Trophoblast cell (in vitro differentiated cells and primary cell): ENCODE measurements at regions not wholly inside any gene's neighbourhood (a gene's known extent, or its start where the extent isn't known, plus 50 kb on each side); places are given as distances from the start of the nearest gene placed in this dataset.

ENCODE experiments used
- DNase-seq, 2 donors: peaks; one replicate each; pipeline ENCODE4 v3.0.0-alpha.2; 2016
- H2AFZ ChIP-seq: 2 replicates; pipeline ENCODE4 v1.6.1; 2013; ENCODE audit warnings: low read length, moderate library complexity, mild to moderate bottlenecking; ENCODE audit not compliant: insufficient read depth, poor library complexity
- H2AK5ac ChIP-seq: 2 replicates; pipeline ENCODE4 v1.6.1; 2013; ENCODE audit warnings: mild to moderate bottlenecking, low read length
- H2BK120ac ChIP-seq: 2 replicates; pipeline ENCODE4 v1.6.1; 2013; ENCODE audit warnings: low read length, mild to moderate bottlenecking, moderate library complexity; ENCODE audit not compliant: insufficient read depth, poor library complexity
- H2BK12ac ChIP-seq: 2 replicates; pipeline ENCODE4 v1.6.1; 2013; ENCODE audit warnings: mild to moderate bottlenecking, low read length, moderate library complexity
- H2BK5ac ChIP-seq: 2 replicates; pipeline ENCODE4 v1.6.1; 2013; ENCODE audit warnings: low read length, low read depth, moderate library complexity, mild to moderate bottlenecking; ENCODE audit not compliant: poor library complexity
- H3K14ac ChIP-seq: 2 replicates; pipeline ENCODE4 v1.6.1; 2013; ENCODE audit warnings: mild to moderate bottlenecking, low read length
- H3K18ac ChIP-seq: 2 replicates; pipeline ENCODE4 v1.6.1; 2013; ENCODE audit warnings: mild to moderate bottlenecking, low read length
- H3K23ac ChIP-seq: 2 replicates; pipeline ENCODE4 v1.6.1; 2013; ENCODE audit warnings: low read length
- H3K27ac ChIP-seq: 2 replicates; pipeline ENCODE4 v1.5.1; 2013; ENCODE audit warnings: low read depth, mild to moderate bottlenecking, inconsistent platforms, low read length, moderate library complexity
- H3K27me3 ChIP-seq: 2 replicates; pipeline ENCODE4 v1.6.1; 2013; ENCODE audit warnings: inconsistent platforms, mild to moderate bottlenecking, low read length, moderate library complexity; ENCODE audit not compliant: insufficient read depth
- H3K36me3 ChIP-seq, 2 experiments: 1 replicate in 1 of 2; 2 replicates in 1 of 2; pipeline ENCODE4 v1.6.1; 2013; ENCODE audit warnings: low read length in 2 of 2, mild to moderate bottlenecking in 2 of 2, moderate library complexity in 1 of 2; ENCODE audit not compliant: insufficient read depth in 2 of 2, control insufficient read depth in 1 of 2
- H3K4ac ChIP-seq: 2 replicates; pipeline ENCODE4 v1.6.1; 2013; ENCODE audit warnings: low read depth, mild to moderate bottlenecking, low read length, moderate library complexity
- H3K4me1 ChIP-seq, 2 experiments: 1 replicate in 1 of 2; 2 replicates in 1 of 2; pipeline ENCODE4 v1.6.1; 2013; ENCODE audit warnings: low read length in 2 of 2, mild to moderate bottlenecking in 2 of 2, moderate library complexity in 1 of 2; ENCODE audit not compliant: insufficient read depth in 2 of 2, control insufficient read depth in 1 of 2
- H3K4me2 ChIP-seq: 2 replicates; pipeline ENCODE4 v1.6.1; 2013; ENCODE audit warnings: inconsistent platforms, mild to moderate bottlenecking, low read length, moderate library complexity
- H3K4me3 ChIP-seq: 2 replicates; pipeline ENCODE4 v1.5.1; 2013; ENCODE audit warnings: mild to moderate bottlenecking, low read depth, low read length, inconsistent platforms
- H3K79me1 ChIP-seq: one replicate; pipeline ENCODE4 v1.6.1; 2013; ENCODE audit warnings: low read length
- H3K79me2 ChIP-seq: 2 replicates; pipeline ENCODE4 v1.6.1; 2013; ENCODE audit warnings: low read length, mild to moderate bottlenecking; ENCODE audit not compliant: control insufficient read depth, insufficient read depth, poor library complexity
- H3K9ac ChIP-seq: 2 replicates; pipeline ENCODE4 v1.6.1; 2013; ENCODE audit warnings: mild to moderate bottlenecking, low read length
- H3K9me3 ChIP-seq: 2 replicates; pipeline ENCODE4 v1.6.1; 2013; ENCODE audit warnings: low read depth, mild to moderate bottlenecking, control low read depth, inconsistent platforms, low read length; ENCODE audit not compliant: insufficient read depth
- H4K12ac ChIP-seq: 2 replicates; pipeline ENCODE4 v1.6.1; 2013; ENCODE audit warnings: low read depth, mild to moderate bottlenecking, low read length, moderate library complexity
- H4K8ac ChIP-seq: 2 replicates; pipeline ENCODE4 v1.6.1; 2013; ENCODE audit warnings: low read depth, mild to moderate bottlenecking, low read length, moderate library complexity
- H4K91ac ChIP-seq: one replicate; pipeline ENCODE4 v1.6.1; 2013; ENCODE audit warnings: low read depth, mild to moderate bottlenecking, low read length, moderate library complexity
- WGBS: extraction: QIAGEN DNeasy Blood & Tissue Kit; methylation state at CpG from one replicate; pipeline ENCODE4 v1.1.7; 2013; ENCODE audit warnings: missing lambda C conversion rate; ENCODE audit not compliant: insufficient read length, insufficient coverage; ENCODE audit errors: extremely low coverage; 5-methylcytosine and 5-hydroxymethylcytosine counted together

DNA sequence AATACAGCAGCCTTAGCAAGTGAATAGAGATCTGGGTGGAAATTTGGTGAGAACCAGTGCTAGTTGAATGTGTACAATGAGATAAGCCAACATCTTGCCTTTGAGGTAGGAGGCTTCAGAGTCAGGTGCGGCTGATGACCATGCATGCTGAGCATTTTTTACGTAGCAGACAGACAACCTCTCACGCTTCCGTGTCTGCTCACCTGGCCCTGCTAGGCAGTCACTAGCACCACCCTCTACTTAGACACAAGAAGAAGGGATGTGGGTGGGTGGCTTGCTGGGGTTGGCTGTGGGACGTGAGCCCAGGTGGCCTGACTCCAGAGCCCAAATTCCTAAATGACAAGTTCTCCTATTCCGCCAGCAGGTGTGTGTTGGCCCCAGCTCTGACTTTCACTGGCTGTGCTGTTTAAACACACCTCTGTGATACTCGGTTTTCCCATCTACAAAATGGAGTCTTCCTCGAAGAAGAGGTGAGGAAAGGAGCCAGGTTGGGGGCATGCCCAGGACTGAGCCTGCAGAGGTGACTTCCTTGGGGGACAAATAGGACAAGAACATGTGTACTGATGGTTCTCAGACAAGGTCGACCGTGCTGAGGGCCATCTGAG lies 57.8 kb upstream of the BCL11B start:
- no peak overlapping the region for H4K91ac ChIP-seq
- peaks cover 1% of the 10 kb centered on the region for H3K79me2 ChIP-seq
- peaks cover 5% of the 10 kb centered on the region for H3K9me3 ChIP-seq
- no peak overlapping the region for H2AFZ ChIP-seq
- H4K12ac ChIP-seq: no peak overlapping the region
- no peak overlapping the region for H3K4me2 ChIP-seq
- H2AK5ac ChIP-seq: no peak overlapping the region
- no peak overlapping the region for H3K9ac ChIP-seq
- no CpG with 5 or more reads among the region's 10 CpGs for whole genome bisulfite sequencing
- H3K4ac ChIP-seq: no peak overlapping the region
- H3K27me3 ChIP-seq: no peaks in the 10 kb centered on the region
- H3K36me3 ChIP-seq: no peaks in the 10 kb centered on the region
- H3K4me3 ChIP-seq: no peak overlapping the region
- H3K18ac ChIP-seq: no peak overlapping the region
- no peak overlapping the region for H3K27ac ChIP-seq
- H3K4me1 ChIP-seq: peaks cover 10 to 13% of the 10 kb centered on the region in 2 experiments
- H2BK5ac ChIP-seq: no peak overlapping the region
- no peak overlapping the region for H2BK12ac ChIP-seq
- peaks cover 3% of the 10 kb centered on the region for H3K79me1 ChIP-seq
- H3K23ac ChIP-seq: no peak overlapping the region
- DNase-seq: peak; percentile 89 to 92
- no peak overlapping the region for H2BK120ac ChIP-seq
- H3K14ac ChIP-seq: no peak overlapping the region
- H4K8ac ChIP-seq: no peak overlapping the region

DNA sequence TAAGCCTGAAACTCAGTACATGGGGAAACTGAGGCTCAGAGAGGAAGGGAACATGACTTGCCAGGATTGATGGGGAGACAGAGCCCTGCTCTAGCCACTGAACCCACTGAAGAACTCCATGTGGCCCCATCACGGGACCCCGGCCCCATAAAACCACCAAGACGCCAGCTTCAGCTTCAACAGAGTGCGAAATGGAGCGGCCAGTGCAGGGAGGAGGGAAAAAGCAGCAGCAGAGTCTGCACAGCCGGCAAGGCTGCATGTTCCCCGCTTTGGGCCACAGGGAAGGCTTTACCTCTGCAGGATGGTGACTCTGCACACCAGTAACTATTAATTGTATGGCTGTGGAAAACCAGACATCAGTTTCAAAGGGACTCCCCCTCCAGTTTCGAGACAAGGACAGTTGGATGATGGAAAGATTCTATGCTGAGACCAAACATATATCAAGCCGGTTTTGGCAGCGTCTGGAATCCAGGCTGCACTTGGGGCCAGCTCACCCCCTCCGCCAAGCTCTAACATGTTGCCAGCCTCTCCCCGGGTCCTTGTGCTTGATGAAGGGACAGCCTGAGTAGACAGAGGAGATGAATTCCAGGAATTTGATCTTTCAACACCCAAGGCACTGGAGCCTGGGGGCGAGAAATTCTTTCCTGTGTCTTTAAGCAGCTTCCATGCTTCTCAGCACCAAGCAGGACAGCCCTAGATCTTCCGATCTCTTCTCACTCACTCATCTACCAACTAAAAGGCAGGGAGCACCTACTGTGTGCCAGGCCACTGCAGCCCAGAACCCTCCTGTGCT lies 55.7 kb upstream of the BCL11B start:
- WGBS: no CpG with 5 or more reads among the region's 14 CpGs
- H3K23ac ChIP-seq: no peak overlapping the region
- H4K91ac ChIP-seq: peak overlapping the region; percentile 12

DNA sequence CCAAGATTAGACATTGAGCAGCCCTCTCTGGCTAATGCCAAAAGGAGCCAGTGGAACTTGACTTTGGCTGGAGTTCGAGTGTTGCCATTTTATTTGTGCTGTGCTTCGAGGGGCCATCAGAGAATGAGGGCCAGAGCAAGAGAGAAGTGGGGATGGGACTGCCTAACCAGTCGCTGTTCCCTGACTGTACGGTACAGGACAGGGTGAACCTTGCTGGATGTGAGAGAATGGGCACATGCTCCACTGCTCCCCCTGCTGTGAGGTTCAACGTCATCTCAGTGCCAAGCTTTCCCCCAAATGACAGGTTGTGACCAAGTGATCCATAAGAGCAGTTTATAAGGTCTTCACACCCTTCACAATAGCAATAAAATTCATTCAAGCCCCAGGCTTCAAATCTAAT lies 55.1 kb upstream of the BCL11B start:
- no peak overlapping the region for H2BK5ac ChIP-seq
- H3K4me2 ChIP-seq: no peak overlapping the region
- H3K4me3 ChIP-seq: no peak overlapping the region
- no peak overlapping the region for H3K18ac ChIP-seq
- H3K23ac ChIP-seq: no peak overlapping the region
- H3K79me2 ChIP-seq: no peaks in the 10 kb centered on the region
- no peak overlapping the region for H2BK120ac ChIP-seq
- peak overlapping the region; percentile 44 for H3K27ac ChIP-seq
- no peak overlapping the region for H3K9ac ChIP-seq
- H3K79me1 ChIP-seq: peaks cover 3% of the 10 kb centered on the region
- H4K91ac ChIP-seq: peak overlapping the region; percentile 12
- H2AK5ac ChIP-seq: no peak overlapping the region
- H3K27me3 ChIP-seq: no peaks in the 10 kb centered on the region
- H2AFZ ChIP-seq: no peak overlapping the region
- no peak for DNase-seq
- peaks cover 10 to 13% of the 10 kb centered on the region in 2 experiments for H3K4me1 ChIP-seq
- no peaks in the 10 kb centered on the region for H3K9me3 ChIP-seq
- WGBS: no CpG with 5 or more reads among the region's 5 CpGs
- no peak overlapping the region for H3K14ac ChIP-seq
- H4K8ac ChIP-seq: no peak overlapping the region
- H4K12ac ChIP-seq: no peak overlapping the region
- H3K4ac ChIP-seq: no peak overlapping the region
- no peak overlapping the region for H2BK12ac ChIP-seq
- H3K36me3 ChIP-seq: no peaks in the 10 kb centered on the region

More for the DNA sequence above, 55.7 kb upstream of the BCL11B start:
- Histone ChIP-seq H2BK5ac (no peak overlapping the region), H3K4me1 (peaks cover 10 to 13% of the 10 kb centered on the region in 2 experiments), H3K18ac (no peak overlapping the region), H4K8ac (no peak overlapping the region), H3K4me3 (no peak overlapping the region), H3K36me3 (no peaks in the 10 kb centered on the region), H2AFZ (no peak overlapping the region), H2AK5ac (no peak overlapping the region), H3K14ac (no peak overlapping the region), H3K79me2 (no peaks in the 10 kb centered on the region), H3K9me3 (peaks cover 2% of the 10 kb centered on the region), H3K4ac (no peak overlapping the region), H3K79me1 (peaks cover 3% of the 10 kb centered on the region), H3K4me2 (peak overlapping the region; percentile 21), H3K9ac (no peak overlapping the region), H3K27me3 (no peaks in the 10 kb centered on the region), H3K27ac (peak overlapping the region; percentile 44), H4K12ac (no peak overlapping the region), H2BK120ac (no peak overlapping the region), H2BK12ac (no peak overlapping the region)
- peak; percentile 88 to 95 for DNase-seq

- whole genome bisulfite sequencing: no CpG with 5 or more reads among the region's 8 CpGs
- no peak for DNase-seq
Observed at GRCh38 chr14:99326041-99326710, 54.2 kb upstream of the BCL11B start.

More at GRCh38 chr14:99326041-99326710, 54.2 kb upstream of the BCL11B start:
- no peak overlapping the region for H4K12ac ChIP-seq
- H3K14ac ChIP-seq: no peak overlapping the region
- no peak overlapping the region for H2BK120ac ChIP-seq
- H3K79me2 ChIP-seq: no peaks in the 10 kb centered on the region
- no peak overlapping the region for H3K4me2 ChIP-seq
- H2BK12ac ChIP-seq: no peak overlapping the region
- H3K27ac ChIP-seq: no peak overlapping the region
- peaks cover 3% of the 10 kb centered on the region for H3K79me1 ChIP-seq
- H3K18ac ChIP-seq: no peak overlapping the region
- H4K8ac ChIP-seq: no peak overlapping the region
- H2BK5ac ChIP-seq: no peak overlapping the region
- no peak overlapping the region for H4K91ac ChIP-seq
- H3K23ac ChIP-seq: no peak overlapping the region
- H3K9me3 ChIP-seq: peaks cover 1% of the 10 kb centered on the region
- no peak overlapping the region for H3K9ac ChIP-seq
- H3K36me3 ChIP-seq: no peaks in the 10 kb centered on the region
- peaks cover 10 to 13% of the 10 kb centered on the region in 2 experiments for H3K4me1 ChIP-seq
- H3K4me3 ChIP-seq: no peak overlapping the region
- no peaks in the 10 kb centered on the region for H3K27me3 ChIP-seq
- H2AFZ ChIP-seq: no peak overlapping the region
- no peak overlapping the region for H3K4ac ChIP-seq
- no peak overlapping the region for H2AK5ac ChIP-seq
